SH-SY5Y (cell line): ENCODE measurements at regions not wholly inside any gene's neighbourhood (a gene's known extent, or its start where the extent isn't known, plus 50 kb on each side); places are given as distances from the start of the nearest gene placed in this dataset.

ENCODE experiments used
- GATA2 ChIP-seq: IDR thresholded peaks from 2 replicates; pipeline ENCODE4 v1.6.1; 2011; ENCODE audit warnings: mild to moderate bottlenecking, low read depth, low read length
- GATA3 ChIP-seq: IDR thresholded peaks from 2 replicates; pipeline ENCODE4 v1.6.1; 2011; ENCODE audit warnings: low read depth, mild to moderate bottlenecking, low read length, moderate library complexity

- TF ChIP-seq GATA2: no peak
- no peak for TF ChIP-seq GATA3
Measured at GRCh38 chr9:126017758-126018157, 270.6 kb downstream of the PBX3 start.

GRCh38 chr9:126020836-126021235, 273.7 kb downstream of the PBX3 start:
- TF ChIP-seq GATA3 (no peak), GATA2 (no peak)

- no peak for TF ChIP-seq GATA3
- TF ChIP-seq GATA2: no peak
Measured at GRCh38 chr9:126023962-126024361, 276.8 kb downstream of the PBX3 start.

DNA sequence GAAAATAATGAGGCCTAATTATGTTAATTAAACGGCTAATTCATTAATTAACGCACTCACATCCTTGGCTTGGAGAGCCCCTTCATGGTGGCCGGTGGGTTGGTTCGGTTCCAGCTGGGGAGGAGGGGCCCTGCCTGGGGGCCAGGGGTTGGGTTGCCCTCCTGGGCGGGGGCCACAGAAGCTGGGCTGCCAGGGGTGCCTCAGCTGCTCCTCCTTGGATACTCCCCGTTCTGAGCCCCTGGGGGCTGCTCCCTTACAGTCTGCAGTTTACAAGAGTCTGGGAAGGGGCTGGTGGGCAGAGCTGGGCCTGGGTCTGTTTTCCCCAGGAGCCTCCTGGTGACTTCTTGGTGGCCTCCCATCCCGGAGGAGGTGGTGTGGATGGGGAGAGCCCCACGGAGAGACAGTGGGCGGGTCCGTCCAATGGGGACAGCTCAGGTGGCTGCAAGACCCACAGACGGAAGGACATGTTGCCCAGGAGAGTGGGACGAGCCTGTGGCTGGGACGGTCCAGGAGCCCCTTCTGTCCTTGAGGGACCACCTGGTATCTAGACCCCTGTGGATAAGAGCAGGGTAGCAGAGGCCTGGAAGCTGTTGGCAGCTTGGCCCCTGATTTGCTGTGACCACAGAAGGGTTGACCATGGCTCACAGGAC, 277.5 kb downstream of the PBX3 start:
- TF ChIP-seq GATA3: no peak
- TF ChIP-seq GATA2: no peak

- no peak for TF ChIP-seq GATA3
- no peak for TF ChIP-seq GATA2
Measured at GRCh38 chr9:126025991-126026390, 278.8 kb downstream of the PBX3 start.

DNA sequence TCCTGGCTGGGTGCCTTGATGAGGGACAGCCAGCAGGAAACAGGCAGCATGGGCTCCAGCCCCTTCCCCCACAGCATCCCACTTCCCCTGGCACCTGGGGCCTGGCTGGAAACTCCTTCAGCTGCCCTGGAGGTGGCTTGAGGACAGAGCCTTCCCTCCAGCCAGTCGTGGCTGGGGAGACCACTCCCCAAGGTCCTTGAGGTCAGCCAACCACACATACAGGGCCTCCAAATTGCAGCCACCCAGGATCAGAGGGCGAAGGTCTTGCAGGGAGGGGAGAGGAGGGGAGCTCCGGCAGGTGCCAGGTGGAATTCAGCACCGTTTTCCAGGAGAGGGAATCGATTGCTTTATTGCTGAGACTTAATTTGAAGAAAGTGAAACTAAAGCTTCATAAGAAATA, 280.4 kb downstream of the PBX3 start:
- TF ChIP-seq GATA3: no peak
- TF ChIP-seq GATA2: no peak

GRCh38 chr9:126028746-126029145, 281.6 kb downstream of the PBX3 start:
- TF ChIP-seq GATA2 (no peak), GATA3 (no peak)

- no peak for TF ChIP-seq GATA2
- TF ChIP-seq GATA3: no peak
Measured at GRCh38 chr9:126030716-126031115, 283.5 kb downstream of the PBX3 start.

GRCh38 chr9:126031116-126031515, 283.9 kb downstream of the PBX3 start:
- TF ChIP-seq GATA3 (no peak), GATA2 (no peak)

GRCh38 chr9:126032135-126032534, 285.0 kb downstream of the PBX3 start:
- no peak for TF ChIP-seq GATA2
- no peak for TF ChIP-seq GATA3

DNA sequence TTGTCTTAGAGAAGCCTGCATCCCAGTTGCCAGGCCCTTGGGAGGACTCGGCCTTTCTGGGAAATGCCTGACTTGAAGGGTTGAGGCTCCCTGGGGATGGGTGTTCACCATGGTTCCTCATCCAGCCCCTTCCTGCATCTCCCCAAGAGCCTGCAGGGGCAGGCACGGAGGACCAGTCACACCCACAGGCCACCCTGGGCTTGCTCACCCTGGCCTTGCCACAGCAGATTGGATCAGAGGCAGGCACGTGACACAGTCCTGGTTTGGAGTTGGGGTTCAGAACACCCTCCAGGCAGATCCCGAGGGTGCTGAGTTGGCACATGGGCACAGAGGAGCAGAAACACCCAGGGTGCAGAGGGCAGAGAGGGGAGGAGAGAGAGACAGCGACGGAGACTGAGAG, 286.1 kb downstream of the PBX3 start:
- TF ChIP-seq GATA3: no peak
- TF ChIP-seq GATA2: no peak

GRCh38 chr9:126033956-126034355, 286.8 kb downstream of the PBX3 start:
- no peak for TF ChIP-seq GATA3
- TF ChIP-seq GATA2: no peak

DNA sequence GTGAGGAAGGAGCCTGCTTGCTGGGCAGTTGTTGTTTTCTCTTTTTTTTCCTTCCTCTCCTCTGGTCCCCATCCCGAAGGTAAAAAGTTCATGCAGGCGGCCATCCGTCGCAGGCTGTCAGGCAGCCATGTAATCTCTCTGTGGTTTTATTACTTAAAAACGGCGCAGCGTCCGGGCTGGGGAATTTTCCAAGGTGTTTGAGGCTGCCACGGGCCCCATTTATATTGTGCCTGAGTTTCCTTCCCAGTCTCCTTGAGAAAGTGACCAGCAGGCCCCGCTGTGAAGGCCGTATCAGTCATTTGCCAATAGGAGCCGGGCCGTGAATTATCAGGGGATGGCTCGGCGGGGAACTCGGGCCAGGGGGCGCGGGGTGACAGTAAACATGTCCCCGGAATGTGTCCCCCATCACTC, 289.7 kb downstream of the PBX3 start:
- TF ChIP-seq GATA3 (no peak), GATA2 (no peak)

DNA sequence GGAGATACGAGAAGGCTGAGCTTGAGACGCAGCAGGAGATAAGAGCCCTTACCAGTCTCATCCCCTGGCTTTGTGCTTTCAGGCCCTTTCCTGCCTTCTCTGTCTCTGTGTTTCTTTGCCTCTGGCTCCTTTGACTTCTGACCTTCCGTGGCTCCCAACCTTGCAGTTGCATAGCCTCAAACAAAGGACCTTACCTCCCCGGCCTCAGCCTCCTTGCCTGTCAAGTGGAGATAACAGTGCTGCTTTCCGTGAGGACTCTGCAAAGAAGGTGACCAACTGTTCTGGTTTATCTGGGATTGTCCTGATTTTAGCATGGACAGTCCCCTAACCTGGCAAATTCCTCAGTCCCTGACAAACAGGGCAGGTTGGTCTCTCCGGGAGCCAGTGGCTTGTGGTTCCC, 287.8 kb upstream of the MVB12B start:
- TF ChIP-seq GATA2: no peak
- no peak for TF ChIP-seq GATA3

DNA sequence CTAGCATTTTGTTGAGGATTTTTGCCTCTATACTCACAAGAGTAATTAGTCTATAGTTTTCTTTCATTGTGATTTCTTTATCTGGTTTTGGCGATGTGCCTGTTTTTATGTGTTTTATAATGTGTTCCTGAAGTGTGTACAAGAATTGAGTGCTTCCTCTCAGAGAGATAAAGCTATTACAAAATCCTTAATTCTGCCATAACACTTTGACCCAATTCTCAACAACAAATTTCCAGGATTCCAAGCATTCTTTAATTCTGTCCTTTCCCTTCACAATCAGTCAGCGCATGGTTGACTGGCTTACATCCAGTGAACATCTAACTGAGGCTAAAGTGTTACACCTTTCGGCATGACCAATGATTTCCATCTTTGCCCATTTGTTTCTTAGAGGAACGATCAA, 282.9 kb upstream of the MVB12B start:
- no peak for TF ChIP-seq GATA3
- no peak for TF ChIP-seq GATA2

GRCh38 chr9:126049088-126049487, 277.5 kb upstream of the MVB12B start:
- TF ChIP-seq GATA2: no peak
- TF ChIP-seq GATA3: no peak
